Endothelial cell of umbilical vein (primary cell): ENCODE measurements at regions not wholly inside any gene's neighbourhood (a gene's known extent, or its start where the extent isn't known, plus 50 kb on each side); places are given as distances from the start of the nearest gene placed in this dataset.

Experiments used
- BruUV-seq: library from RNA; stranded (reverse); fragments of 400-500 nt; replicated peaks from 2 replicates; lab custom pipeline; 2021; lab: Mats Ljungman, UMichigan
- CTCF ChIA-PET: fragments of 300-600, 350-600 bp; sonication (Branson Sonifier 250); formaldehyde crosslinking; loops from one replicate; lab custom pipeline; 2021; ENCODE audit warnings: antibody characterized with exemption, inconsistent platforms; lab: Charles Lee
- POLR2A ChIA-PET: fragments of 300-600, 350-600 bp; sonication (Branson Sonifier 250); formaldehyde crosslinking; loops from one replicate; lab custom pipeline; 2021; ENCODE audit warnings: antibody characterized with exemption, inconsistent platforms; lab: Charles Lee
- DNase-seq: peaks from one replicate; pipeline ENCODE4 v3.0.0-alpha.2; 2011; ENCODE audit warnings: low read depth, low spot score
- FAIRE-seq: peaks from 2 replicates; lab custom pipeline; 2011; peaks lifted over from hg19 to GRCh38; lab: Jason Lieb, UNC
- H2AFZ ChIP-seq: 2 replicates; pipeline ENCODE4 v1.6.0; 2012; ENCODE audit warnings: low read depth, low read length, control low read depth, inconsistent platforms
- H3K27ac ChIP-seq: 2 replicates; pipeline ENCODE4 v1.5.1; 2011; ENCODE audit warnings: low read depth, mild to moderate bottlenecking, control low read depth, low read length, moderate library complexity; ENCODE audit not compliant: insufficient read depth
- H3K27me3 ChIP-seq, 2 experiments: 2 replicates each; pipeline versions ENCODE4 v1.6.0 to v1.6.1; 2011; ENCODE audit warnings: low read length in 2 of 2, mixed read lengths in 1 of 2; ENCODE audit not compliant: control insufficient read depth in 2 of 2, insufficient read depth in 2 of 2
- H3K36me3 ChIP-seq, 2 experiments: 2 replicates in 1 of 2; 3 replicates in 1 of 2; pipeline ENCODE4 v1.5.1; 2011; ENCODE audit warnings: low read length in 2 of 2, mild to moderate bottlenecking in 1 of 2, moderate library complexity in 1 of 2; ENCODE audit not compliant: control insufficient read depth in 2 of 2, insufficient read depth in 2 of 2; ENCODE audit errors: extremely low read depth in 1 of 2
- H3K4me1 ChIP-seq: 3 replicates; pipeline ENCODE4 v1.5.1; 2011; ENCODE audit warnings: mild to moderate bottlenecking, low read length; ENCODE audit not compliant: control insufficient read depth, insufficient read depth; ENCODE audit errors: extremely low read depth
- H3K4me2 ChIP-seq: 2 replicates; pipeline ENCODE4 v1.6.1; 2011; ENCODE audit warnings: low read length, control low read depth, mixed read lengths; ENCODE audit not compliant: insufficient read depth
- H3K4me3 ChIP-seq, 3 experiments: fragments of 200-600 bp in 1 of 3; sonication (generic), shearing (Covaris generic) in 1 of 3; replicated peaks in 1 of 3; 2 replicates each; pipeline ENCODE4 v1.5.1; 2011 to 2016; ENCODE audit warnings: control low read depth in 3 of 3, low read length in 3 of 3, mild to moderate bottlenecking in 2 of 3, inconsistent platforms in 1 of 3, low read depth in 1 of 3, moderate library complexity in 1 of 3; ENCODE audit not compliant: insufficient read depth in 1 of 3
- H3K79me2 ChIP-seq: 2 replicates; pipeline ENCODE4 v1.6.0; 2012; ENCODE audit warnings: low read length, inconsistent platforms; ENCODE audit not compliant: control insufficient read depth, insufficient read depth
- H3K9ac ChIP-seq: replicated peaks from 2 replicates; pipeline ENCODE3; 2011; ENCODE audit warnings: low read length, control low read depth; ENCODE audit not compliant: insufficient read depth; ENCODE audit errors: extremely low read depth
- H3K9me1 ChIP-seq: replicated peaks from 3 replicates; pipeline ENCODE4 v1.6.0; 2011; ENCODE audit warnings: mild to moderate bottlenecking, low read length; ENCODE audit not compliant: control insufficient read depth, insufficient read depth; ENCODE audit errors: extremely low read depth
- H3K9me3 ChIP-seq: replicated peaks from 2 replicates; pipeline ENCODE4 v1.5.1; 2012; ENCODE audit warnings: low read length, inconsistent platforms; ENCODE audit not compliant: control insufficient read depth, insufficient read depth
- H4K20me1 ChIP-seq: replicated peaks from 2 replicates; pipeline ENCODE3; 2011; ENCODE audit warnings: mild to moderate bottlenecking, low read length; ENCODE audit not compliant: control insufficient read depth, insufficient read depth; ENCODE audit errors: extremely low read depth
- EZH2 ChIP-seq: IDR thresholded peaks from 2 replicates; pipeline ENCODE4 v1.6.1; 2012; ENCODE audit warnings: borderline replicate concordance, low read depth, mild to moderate bottlenecking, moderate library complexity, low read length, inconsistent platforms; ENCODE audit not compliant: severe bottlenecking
- FOS ChIP-seq: IDR thresholded peaks from 2 replicates; pipeline ENCODE4 v1.6.1; 2011; ENCODE audit warnings: mild to moderate bottlenecking, low read length, moderate library complexity, borderline replicate concordance; ENCODE audit not compliant: insufficient read depth
- GATA2 ChIP-seq: IDR thresholded peaks from 2 replicates; pipeline ENCODE4 v1.7.0; 2011; ENCODE audit warnings: low read depth, mild to moderate bottlenecking, moderate library complexity, mixed read lengths, low read length; ENCODE audit not compliant: insufficient read length, insufficient read depth
- JUN ChIP-seq: IDR thresholded peaks from 2 replicates; pipeline ENCODE4 v1.6.1; 2011; ENCODE audit warnings: borderline replicate concordance, low read depth; ENCODE audit not compliant: insufficient read length, insufficient read depth
- MYC ChIP-seq: IDR thresholded peaks from one replicate; pipeline ENCODE4 v1.6.1; 2011; ENCODE audit warnings: mild to moderate bottlenecking, low read depth, low read length
- POLR2A ChIP-seq: IDR thresholded peaks from 2 replicates; pipeline ENCODE4 v1.6.1; 2012; ENCODE audit warnings: low read depth, mild to moderate bottlenecking, control low read depth, low read length
- POLR2AphosphoS5 ChIP-seq: IDR thresholded peaks from 2 replicates; pipeline ENCODE4 v1.6.1; 2012; ENCODE audit warnings: low read depth, mild to moderate bottlenecking, control low read depth, low read length, moderate library complexity; ENCODE audit not compliant: insufficient read depth
- dilution Hi-C: fragments of 300-500 bp; cut with MboI; formaldehyde crosslinking; loops from one replicate; pipeline ENCODE4 v1.15.0; 2019; ENCODE audit warnings: low sequenced_read_pairs; ENCODE audit not compliant: extremely low pct_ligation_motif_present
- intact Hi-C: fragments of 100-400 bp; cut with micrococcal nuclease; formaldehyde crosslinking; loops from one replicate; pipeline ENCODE4 v1.10.0; 2022
- TF ChIP-seq, protein P1 (sequence below), 2 donors: IDR thresholded peaks; 1 replicate in 1 of 2; 2 replicates in 1 of 2; pipeline ENCODE4 v1.5.1; 2011; ENCODE audit warnings: low read length in 2 of 2, mild to moderate bottlenecking in 2 of 2, moderate library complexity in 2 of 2, control low read depth in 1 of 2, inconsistent platforms in 1 of 2, low read depth in 1 of 2; ENCODE audit not compliant: insufficient read depth in 1 of 2; ENCODE audit errors: extremely low read depth in 1 of 2
- TF ChIP-seq, protein P2 (sequence below): IDR thresholded peaks from 2 replicates; pipeline ENCODE4 v1.6.1; 2011; ENCODE audit not compliant: insufficient read depth, insufficient read length

DNA sequence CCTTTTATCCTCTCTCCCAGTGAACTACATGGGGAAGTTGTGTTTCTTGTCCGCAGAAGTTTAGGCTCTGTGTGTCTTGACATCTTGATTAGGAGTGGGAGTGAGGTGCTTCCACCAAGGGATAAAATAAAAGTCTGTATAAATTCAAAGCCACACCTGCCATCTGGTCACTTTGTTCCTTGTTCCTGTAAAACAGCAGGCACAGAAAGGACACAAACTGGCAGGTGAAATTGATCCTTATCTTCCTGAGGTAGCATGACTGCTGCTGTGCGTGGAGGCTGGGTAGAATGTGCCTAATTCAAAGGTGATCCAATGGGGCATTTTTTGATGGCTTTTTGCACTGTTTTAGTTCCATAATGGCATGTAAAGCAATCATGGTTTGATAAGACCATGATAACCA lies 104.3 kb upstream of the KITLG start:
- intact Hi-C loops: no loop called here
- POLR2A ChIA-PET: no interaction called here
- Histone ChIP-seq H2AFZ (no peak overlapping the region), H3K4me2 (no peak overlapping the region), H3K9me3 (no peaks in the 10 kb centered on the region), H3K9me1 (no peaks in the 10 kb centered on the region), H3K27ac (no peak overlapping the region), H3K36me3 (no peaks in the 10 kb centered on the region), H4K20me1 (no peaks in the 10 kb centered on the region), H3K27me3 (no peaks in the 10 kb centered on the region), H3K9ac (no peak overlapping the region), H3K4me3 (no peak overlapping the region), H3K79me2 (no peaks in the 10 kb centered on the region), H3K4me1 (no peaks in the 10 kb centered on the region)
- dilution Hi-C loops: no loop called here
- CTCF ChIA-PET: no interaction called here
- no peak for FAIRE-seq
- no peak for DNase-seq
- TF ChIP-seq MYC (no peak), POLR2A (no peak), GATA2 (no peak), JUN (no peak), FOS (no peak), POLR2AphosphoS5 (no peak), EZH2 (no peak)
- TF ChIP-seq, protein P1, sequence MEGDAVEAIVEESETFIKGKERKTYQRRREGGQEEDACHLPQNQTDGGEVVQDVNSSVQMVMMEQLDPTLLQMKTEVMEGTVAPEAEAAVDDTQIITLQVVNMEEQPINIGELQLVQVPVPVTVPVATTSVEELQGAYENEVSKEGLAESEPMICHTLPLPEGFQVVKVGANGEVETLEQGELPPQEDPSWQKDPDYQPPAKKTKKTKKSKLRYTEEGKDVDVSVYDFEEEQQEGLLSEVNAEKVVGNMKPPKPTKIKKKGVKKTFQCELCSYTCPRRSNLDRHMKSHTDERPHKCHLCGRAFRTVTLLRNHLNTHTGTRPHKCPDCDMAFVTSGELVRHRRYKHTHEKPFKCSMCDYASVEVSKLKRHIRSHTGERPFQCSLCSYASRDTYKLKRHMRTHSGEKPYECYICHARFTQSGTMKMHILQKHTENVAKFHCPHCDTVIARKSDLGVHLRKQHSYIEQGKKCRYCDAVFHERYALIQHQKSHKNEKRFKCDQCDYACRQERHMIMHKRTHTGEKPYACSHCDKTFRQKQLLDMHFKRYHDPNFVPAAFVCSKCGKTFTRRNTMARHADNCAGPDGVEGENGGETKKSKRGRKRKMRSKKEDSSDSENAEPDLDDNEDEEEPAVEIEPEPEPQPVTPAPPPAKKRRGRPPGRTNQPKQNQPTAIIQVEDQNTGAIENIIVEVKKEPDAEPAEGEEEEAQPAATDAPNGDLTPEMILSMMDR (IDR thresholded peaks at IDR 0.05; ENCODE audit: extremely low read depth in 1 of 2, insufficient read depth in 1 of 2, low read depth in 1 of 2, low read length in 2 of 2): no peak
- TF ChIP-seq, protein P2, sequence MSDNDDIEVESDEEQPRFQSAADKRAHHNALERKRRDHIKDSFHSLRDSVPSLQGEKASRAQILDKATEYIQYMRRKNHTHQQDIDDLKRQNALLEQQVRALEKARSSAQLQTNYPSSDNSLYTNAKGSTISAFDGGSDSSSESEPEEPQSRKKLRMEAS: no peak
- BruUV-seq: no TSS peak
